Stimulated activated CD8-positive, alpha-beta memory T cell treated with anti-CD3 and anti-CD28 coated beads, Interleukin-7, amount 100 ng/mL, for 24 hours (primary cell): ENCODE measurements at regions not wholly inside any gene's neighbourhood (a gene's known extent, or its start where the extent isn't known, plus 50 kb on each side); places are given as distances from the start of the nearest gene placed in this dataset.
"Not testable (repeated sequence)": the region's sequence is repeated elsewhere in the genome, so short reads cannot be mapped to it uniquely, and the experiment has no call there.

Source experiments
- DNase-seq: peaks from one replicate; pipeline ENCODE4 v3.0.0-alpha.2; 2020; ENCODE audit warnings: low read depth

GRCh38 chr13:111589992-111590391 lies 269.6 kb downstream of the TEX29 start:
- no peak for DNase-seq

DNA sequence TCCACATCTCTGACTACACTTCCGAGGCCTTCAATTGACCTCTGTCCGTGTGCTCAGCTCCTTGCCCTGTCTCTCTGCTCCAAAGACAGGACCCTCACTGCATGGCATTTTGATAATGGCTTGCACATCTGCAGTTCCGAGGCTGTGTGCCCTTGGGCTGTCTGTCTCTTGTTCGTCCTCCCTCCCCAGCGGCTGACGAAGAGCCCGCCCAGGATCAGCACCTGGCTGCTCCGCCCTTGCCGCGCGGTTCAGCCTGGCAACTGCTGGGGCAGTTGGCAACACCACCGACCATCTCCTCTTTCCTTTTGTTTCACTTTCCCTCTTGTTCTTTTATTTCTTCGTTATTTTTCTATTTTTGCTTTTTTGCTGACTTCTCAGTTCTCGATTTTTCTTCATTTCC lies 270.4 kb downstream of the TEX29 start:
- no peak for DNase-seq

DNA sequence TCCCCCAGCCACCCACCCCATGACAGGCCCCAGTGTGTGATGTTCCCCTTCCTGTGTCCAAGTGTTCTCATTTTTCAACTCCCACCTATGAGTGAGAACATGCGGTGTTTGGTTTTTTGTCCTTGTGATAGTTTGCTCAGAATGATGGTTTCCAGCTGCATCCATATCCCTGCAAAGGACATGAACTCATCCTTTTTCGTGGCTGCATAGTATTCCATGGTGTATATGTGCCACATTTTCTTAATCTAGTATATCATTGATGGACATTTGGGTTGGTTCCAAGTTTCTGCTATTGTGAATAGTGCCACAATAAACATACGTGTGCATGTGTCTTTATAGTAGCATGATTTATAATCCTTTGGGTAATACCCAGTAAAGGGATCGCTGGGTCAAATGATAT lies 273.0 kb downstream of the TEX29 start:
- DNase-seq = not testable (repeated sequence)

DNA sequence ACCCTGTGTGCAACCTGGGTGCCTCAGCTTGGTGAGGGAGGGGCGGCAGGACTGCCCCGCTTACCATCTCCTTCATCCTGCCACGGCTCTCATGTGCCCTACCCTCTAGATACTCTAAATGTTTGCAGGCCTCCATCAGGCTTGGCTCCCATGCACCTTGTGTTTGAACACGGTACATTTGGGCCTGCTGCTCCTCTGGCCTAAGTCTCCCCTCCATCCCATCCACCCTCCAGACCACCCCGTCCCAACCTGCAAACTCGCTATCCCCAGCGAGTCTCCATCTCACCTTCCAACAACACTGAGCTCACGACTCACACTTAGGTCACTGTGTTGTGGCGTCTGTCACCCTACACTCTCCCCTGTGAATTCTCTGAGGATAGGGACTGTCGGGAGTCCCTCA lies 274.2 kb downstream of the TEX29 start:
- no peak for DNase-seq

GRCh38 chr13:111595276-111595675 lies 274.8 kb downstream of the TEX29 start:
- DNase-seq = no peak

DNA sequence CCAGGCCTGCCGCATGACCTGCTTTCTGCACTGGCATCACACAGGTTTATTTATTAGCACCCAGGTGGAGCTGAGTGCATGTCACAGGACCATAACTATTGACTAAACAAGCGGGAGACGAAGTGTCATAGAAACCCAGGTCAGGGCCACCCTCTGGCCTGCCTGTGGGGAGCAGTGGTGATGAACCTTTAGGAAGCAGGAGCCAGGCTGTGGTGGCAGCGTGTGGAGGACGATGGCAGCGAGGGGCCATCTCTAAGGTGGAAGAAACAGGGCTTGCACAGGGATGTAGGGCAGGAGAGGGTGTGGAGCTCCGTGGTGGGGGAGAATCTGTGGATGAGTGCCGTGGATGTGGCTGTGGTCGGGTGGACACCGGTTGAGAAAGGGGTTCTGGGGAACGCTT lies 275.3 kb downstream of the TEX29 start:
- no peak for DNase-seq

GRCh38 chr13:111597191-111597611 lies 276.8 kb downstream of the TEX29 start:
- no peak for DNase-seq

DNA sequence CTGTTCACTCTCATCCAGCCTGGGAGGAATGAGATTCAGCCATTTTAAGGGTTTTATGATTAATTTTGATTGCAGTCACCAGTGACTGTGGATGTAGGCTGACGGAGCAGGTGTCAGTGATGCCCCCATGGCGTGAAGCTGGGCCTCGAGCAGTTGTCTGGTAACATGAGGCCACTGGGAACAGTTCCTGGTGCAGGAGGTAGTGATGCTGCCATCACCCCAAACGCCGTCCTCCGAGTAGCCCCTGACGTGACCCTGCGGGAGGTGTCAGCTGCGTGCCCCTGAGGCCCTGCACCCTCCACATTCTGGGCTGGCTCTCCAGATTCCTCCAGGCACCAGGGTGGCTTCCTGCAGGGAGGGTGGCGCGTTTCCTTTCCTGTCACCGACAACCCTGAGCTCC lies 277.2 kb downstream of the TEX29 start:
- DNase-seq = no peak

DNA sequence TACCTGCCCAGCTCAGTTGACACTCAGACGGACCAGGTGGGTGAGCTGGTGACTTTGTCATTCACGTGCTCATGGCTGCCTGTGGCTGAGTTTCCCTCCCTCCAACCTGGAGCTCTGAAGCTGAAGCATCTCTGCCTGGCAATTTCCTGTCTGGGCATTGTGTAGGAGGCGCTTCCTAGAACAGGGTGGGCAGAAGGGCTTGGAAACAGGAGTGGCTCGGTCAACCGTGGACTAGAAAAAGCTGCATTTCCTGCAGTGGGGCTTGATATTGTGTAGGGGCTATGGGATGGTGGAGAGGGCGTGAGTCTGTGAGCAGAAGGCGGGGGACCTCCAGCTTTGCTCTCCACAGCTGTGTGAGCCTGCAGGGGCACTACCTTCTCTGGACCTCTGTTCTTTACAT lies 278.3 kb downstream of the TEX29 start:
- no peak for DNase-seq

DNA sequence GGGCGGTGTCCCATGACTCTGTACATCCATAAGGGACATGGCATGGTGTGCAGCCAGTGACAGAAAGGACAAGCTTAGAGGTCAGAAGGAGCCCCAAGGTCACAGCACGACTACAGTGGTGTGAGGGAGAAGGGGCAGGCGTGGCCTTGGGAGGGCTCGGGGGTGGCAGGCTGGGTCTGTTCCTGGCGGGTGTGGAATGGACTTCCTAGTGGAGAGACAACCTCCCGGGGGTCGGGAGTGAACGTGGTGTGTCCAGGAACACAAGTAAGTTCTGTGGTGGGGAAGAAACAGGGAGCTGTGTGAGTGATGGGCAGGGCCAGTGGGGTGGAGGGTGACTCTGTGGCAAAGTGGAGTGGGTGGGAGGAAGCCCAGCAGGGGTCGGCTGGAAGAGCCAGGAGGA lies 279.3 kb downstream of the TEX29 start:
- DNase-seq = no peak

- DNase-seq = no peak
These were observed 282.4 kb downstream of the TEX29 start for GRCh38 chr13:111602874-111603273.

DNA sequence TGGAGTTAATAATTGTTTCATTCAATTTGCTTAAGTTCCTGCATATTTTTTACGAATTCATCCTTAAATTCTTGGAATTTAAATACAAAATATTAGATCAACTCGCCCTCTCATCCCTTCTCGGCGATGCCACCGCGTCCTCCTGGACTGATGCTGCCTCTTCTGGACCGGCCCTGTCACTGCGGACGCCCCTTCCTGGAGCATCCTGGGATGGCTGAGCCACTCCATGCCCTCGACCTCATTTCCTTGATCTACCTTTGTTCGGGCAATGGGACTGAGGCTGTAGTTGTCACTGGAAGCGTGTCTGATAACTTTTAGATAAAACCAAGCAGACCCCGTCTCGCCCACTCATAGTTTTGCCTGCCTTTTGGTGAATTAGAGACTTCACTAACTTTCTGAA lies 283.7 kb downstream of the TEX29 start:
- no peak for DNase-seq

DNA sequence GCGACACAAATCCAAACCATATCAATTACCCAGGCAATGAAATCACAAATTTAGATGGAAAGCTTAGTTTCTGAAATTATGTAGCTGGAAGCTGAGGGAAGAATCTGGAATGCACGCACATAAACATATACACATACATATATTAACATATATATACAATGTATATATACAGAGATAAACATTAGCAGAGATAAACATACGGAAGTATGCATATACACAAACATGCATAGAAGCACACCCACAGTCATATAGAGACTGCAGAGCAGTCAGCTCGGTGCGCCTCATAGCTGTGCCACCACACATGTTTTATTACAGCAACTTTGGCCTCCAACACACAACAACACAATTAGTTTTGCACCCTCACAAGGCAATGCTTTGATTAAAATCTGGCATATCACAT lies 288.1 kb downstream of the TEX29 start:
- DNase-seq = no peak

DNA sequence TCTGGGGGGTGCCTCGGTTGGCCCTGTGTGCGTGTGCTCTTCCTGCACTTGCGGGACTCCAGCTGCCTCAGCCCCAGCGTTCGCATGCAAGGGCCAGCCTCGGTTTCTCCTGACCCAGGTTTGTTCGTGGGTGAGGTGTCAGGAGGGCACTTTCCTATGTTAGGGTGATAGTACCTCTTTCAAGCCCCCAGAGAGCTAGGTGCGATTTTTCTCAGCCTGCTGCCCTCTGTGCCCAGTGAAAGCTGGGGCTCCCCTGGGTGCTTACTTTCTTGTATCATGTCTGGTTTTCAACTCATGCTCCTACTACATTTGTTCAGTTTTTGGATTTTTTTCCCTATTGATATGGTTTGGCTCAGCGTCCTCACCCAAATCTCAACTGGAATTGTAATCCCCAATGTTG lies 289.2 kb downstream of the TEX29 start:
- DNase-seq = no peak

GRCh38 chr13:111610081-111610480 lies 289.6 kb downstream of the TEX29 start:
- no peak for DNase-seq

- no peak for DNase-seq
These were observed 290.4 kb downstream of the TEX29 start for GRCh38 chr13:111610879-111611278.

DNA sequence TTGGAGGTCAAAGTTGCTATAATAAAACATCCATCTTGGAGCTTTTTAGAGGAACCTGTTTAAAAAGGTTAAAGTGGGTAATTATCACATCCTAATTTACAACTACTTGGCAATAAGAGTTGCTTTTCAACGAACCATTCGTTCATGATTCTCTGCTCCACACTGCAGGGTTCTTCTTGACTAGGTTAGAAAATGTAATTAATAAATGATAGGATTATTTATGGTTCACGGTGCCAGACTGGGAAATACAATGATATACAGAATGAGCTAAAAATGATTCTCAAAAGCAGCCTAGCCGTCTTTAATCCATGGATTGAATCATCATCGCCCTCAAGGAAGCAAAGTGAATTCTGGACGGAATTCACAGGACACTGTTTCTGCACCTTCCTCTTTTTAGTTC lies 291.2 kb downstream of the TEX29 start:
- DNase-seq = no peak

DNA sequence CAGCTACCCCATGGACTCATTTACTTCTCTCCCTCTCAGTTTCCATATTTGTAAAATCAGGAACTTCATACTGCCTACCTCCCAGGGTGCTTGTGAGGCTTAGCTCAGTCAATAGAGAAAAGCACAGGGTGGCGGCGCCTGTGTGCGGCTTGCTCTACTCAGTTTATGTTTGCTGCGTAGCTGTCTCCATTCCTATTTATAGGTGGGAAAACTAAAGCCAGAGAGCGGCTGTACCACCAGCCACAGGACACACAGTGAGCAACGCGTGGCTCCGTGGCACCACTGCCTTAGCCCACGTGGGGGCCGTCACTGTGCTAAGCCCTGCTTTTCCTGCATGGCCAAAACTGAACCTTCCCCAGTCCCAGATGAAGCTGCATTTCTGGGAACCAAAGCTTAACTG lies 292.4 kb downstream of the TEX29 start:
- no peak for DNase-seq

DNA sequence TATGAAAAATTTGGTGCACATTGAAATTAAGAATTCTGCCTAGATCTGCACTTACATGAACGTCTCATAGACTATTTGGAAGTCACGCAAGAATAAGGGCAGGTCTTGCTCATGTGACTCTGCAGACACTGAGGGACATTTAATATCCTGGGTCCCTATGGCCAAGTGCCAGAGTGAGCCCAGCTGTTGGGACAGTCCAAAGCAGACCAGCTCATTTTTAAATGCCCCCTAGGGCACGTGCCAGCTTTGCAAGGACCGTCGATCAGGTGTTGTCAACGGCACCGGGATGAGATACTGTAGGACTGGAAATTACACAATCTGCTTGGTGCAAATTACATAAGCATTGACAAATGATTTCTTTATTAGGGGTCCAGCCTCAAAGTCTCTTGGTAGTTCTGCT lies 293.6 kb downstream of the TEX29 start:
- DNase-seq = no peak

DNA sequence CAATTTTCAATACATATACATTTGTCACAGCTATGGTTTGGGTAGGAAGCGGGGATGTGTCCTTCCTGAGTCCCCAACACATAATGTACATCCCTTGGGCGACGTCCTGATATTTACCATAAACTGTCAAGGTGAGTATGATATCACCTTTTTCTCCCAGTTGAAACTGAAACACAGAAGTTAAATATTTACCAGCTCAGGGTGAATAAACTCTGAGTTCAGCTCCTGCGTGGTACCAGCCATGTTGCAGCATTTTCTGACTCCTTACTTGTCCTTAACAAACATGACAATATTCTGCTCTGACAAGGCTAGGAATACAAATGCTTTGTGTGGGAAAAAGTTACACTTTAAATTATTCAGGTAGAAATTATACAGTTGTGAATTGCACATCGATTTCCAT lies 294.2 kb downstream of the TEX29 start:
- DNase-seq = no peak

DNA sequence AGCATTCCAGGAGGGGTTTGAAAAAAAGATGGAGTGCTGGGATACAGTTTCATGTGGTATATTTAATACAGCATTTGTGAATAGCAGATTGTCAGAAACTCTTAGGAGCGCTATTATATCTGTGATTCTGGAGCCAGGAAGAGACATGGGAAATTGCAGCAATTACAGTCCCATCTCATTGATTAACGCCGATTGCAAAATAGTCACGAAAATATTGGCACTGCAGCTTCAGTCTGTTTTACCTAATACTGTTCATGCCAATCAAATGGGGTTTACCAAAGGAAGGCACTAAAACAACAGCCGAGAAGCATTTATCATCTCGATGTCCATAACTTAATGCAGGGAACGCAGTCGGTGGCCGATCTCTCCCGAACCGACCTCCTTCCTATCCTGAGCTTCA lies 295.8 kb downstream of the TEX29 start:
- DNase-seq = no peak

- DNase-seq = no peak
These were observed 299.7 kb downstream of the TEX29 start for GRCh38 chr13:111620166-111620565.

DNA sequence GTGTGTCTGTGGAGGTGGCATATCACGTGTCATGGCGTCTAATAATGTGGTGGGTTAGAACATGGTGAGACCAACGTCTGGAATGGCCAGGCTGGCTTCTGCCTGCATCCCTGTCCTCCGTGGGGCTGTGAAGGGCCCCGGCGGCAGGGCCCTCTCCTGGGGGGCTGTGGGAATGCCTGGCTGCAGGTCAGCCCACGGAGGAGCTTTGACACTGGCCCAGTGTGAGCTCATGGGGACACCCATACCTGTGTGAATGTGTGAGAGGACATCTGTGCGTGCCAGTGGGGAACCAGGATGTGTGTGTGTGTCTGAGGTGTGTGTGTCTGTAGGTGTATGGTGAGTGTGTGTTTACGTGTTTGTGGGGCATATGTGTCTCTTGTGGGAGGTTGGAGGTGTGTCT lies 300.1 kb downstream of the TEX29 start:
- no peak for DNase-seq

DNA sequence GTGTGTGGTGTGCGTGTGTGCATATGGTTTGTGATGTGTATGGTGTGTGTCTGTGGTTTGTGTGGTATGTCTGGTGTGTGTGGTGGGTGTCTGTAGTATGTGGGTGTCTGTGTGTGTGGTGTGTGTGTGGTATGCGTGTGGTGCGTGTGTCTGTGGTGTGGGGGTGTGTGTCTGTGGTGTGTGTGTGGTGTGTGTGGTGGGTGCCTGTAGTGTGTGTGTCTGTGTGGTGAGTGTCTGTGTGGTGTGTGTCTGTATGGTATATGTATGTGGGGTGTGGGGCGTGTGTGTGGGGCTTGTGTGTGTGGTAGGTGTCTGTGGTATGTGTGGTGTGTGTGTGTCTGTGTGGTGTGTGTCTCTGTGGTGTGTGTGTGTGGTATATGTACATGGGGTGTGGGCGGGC lies 300.7 kb downstream of the TEX29 start:
- DNase-seq = no peak

DNA sequence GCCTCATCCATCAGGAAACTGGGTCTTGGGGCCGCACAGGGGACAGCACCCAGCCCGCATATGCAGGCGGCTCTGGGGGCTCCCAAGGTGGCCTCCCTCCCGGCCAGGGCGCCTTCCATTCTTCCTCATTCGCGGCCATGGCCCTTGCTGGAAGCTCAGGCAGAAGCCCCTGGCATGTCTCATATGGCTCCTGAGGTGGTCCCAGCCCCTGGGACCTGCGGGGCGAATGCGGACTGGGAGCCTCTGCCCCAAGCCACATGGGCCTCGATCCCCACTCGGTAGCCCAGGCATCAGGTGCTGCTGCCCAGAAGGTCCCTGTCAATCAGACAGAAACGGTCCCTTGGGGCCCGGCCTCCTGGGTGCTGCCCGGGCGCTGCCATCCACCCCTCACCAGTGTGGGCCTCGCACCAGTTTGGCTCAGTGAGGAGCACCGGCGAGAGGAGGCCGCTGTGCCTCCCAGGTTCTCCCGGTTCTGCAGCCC lies 301.6 kb downstream of the TEX29 start:
- DNase-seq = no peak
